SKM-1 treated with dmso at 0.1 percent for 144 hours (cell line): ENCODE measurements at regions not wholly inside any gene's neighbourhood (a gene's known extent, or its start where the extent isn't known, plus 50 kb on each side); places are given as distances from the start of the nearest gene placed in this dataset.
A peak's percentile ranks its signal among the peaks of the same experiment; 100 is the strongest.

Experiments
- DNase-seq: peaks from one replicate; lab custom pipeline; 2025; ENCODE audit not compliant: unreplicated experiment; lab: John Stamatoyannopoulos, UW

DNA sequence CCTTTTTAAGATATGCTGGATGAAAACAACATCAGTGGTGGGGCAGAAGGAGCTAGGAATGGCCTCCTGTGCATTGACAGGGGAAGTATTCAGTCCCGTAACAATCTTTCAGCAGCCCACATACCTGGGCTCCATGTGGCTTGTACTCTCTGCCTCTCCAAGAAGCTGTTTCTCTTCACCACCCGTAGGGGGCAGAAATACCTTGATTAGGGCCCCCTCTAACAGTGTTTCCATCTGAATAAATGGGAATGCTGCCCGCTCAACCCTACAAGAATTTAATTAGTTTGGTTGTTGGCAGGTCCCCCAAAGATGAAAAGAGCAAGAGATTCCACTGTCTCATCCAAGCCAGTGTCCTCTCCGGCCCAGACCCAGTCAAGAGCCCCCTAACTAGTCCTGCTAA is 155.2 kb downstream of the SMIM20 start:
- DNase-seq, result peak; percentile 39

DNA sequence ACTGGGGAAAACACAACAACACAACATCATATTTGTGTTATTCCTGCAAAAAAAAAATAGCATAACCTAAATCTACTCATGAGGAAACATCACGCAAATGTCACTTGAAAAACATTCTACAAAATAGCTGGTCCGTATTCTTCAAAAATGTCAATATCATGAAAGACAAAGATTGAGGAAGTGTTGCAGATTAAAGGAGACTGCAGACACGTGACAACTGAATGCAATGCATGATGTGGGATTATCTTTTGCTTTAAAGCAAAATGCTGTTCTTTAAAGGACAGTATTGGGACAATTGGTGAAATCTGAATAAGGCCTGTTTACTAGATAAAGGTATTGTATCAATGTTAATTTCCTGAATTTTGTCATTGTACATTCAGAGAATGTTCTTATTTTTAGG is 157.7 kb downstream of the SMIM20 start:
- DNase-seq, result peak; percentile 27

- no peak for DNase-seq
Measured at GRCh38 chr4:26073886-26074560, 160.0 kb downstream of the SMIM20 start.

DNA sequence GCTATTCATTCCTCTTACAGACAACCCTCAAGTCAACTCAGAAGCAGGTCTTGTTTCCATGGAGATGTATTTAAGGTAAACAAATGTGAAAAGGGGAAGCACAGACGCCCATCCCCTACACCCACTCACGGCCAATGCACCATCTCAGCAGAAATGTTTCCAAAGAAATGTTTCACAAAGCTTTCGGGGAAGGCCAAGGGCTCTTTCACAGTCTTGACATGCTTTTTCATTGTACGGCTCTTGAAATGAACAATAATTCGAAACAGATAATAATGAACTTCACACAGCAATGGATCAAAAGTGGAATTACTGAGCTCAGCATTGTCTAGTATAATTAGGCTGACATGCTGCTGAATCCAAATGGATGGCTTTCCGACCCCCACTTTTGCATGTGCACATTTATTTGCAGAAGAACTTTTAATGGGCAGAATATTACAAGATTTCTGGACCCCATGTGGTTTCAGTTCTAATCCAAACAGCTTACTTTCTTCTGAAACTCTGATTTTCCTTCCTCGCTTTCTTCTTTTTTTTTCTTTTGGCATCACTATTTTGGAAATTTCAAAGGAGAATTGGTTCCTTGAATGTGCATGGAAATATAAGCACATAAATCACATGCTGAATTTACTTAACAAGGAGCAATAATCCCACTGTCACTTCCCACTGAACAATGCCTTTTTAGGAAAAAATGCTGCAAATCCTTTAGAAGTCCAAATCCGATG is 160.9 kb downstream of the SMIM20 start:
- peak; percentile 94 for DNase-seq

- peak; percentile 14 for DNase-seq
Measured at GRCh38 chr4:26075583-26075982, 161.6 kb downstream of the SMIM20 start.

- peak; percentile 97 for DNase-seq
Measured at GRCh38 chr4:26076000-26076587, 162.1 kb downstream of the SMIM20 start.

DNA sequence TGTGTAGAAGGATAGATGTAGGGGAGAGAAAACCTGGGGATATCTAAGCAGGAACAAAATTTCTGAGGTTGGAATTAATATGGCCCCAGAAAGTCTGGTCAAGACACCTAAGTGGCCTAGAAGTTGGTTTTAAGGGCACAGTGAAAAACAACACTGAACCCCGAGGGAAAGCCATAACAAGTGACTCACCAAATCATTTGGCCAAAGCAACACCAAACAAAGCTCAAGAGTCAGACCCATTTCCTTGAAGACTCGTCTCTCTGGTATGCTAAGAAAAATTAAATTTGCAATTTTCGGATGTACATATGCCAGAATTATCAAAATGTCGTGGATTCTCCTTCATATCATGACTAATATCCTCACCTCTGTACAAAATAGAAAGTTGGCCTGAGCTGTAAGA is 162.9 kb downstream of the SMIM20 start:
- no peak for DNase-seq

DNA sequence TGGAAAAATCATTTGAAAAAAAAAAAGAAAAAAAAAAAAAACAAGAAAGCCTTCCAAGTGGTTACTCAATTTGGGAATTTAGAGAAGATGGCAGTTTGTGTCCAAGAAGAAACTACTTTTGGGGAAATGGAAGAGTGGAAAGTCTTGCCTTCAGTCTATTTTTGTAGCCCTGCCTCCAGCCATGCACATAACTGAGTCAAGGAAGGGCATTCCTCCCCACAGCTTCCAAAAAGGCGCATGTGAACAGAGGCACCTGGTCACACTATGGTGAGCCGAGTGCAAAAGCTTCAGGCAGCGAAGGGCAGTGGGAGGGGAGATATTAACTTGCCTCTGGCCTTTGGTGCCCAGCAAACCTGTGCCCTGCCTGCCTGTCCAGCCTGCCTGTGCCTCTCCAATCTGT is 163.7 kb downstream of the SMIM20 start:
- DNase-seq, result no peak

DNA sequence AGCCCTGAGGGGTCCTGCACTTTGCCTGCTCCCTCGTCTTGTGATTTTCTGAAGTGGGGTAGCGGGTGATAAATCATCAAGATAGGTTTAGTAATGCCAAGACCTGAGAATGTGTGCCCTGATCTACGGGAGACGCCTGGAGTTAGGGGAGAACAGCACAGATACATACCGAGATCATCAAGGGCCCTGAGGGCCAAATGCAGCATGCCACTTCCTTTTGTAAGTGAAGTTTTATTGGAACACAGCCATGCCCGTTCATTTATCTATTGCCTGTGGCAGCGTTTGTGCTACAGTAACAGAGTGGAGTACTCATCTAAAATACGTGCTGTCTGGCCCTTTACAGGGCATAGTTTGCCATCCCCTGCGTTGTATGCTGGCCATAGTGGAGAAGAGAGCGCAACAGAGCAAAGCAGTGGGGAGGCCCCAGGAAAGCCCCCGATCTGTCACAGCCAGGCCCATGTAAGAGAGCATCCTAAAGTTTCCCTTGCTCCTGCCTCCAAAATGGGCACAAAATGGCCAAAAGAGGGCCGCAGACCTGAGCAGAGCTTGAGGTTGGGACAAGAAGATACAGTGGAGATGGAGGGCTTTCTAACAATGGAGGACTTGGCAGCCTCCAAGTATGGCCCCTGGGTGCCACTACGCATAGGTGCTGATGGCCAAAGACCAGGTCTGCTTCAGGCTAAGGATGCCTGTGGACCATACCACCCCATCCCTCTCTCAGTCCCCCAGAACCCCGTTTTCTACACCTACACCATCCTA is 167.0 kb downstream of the SMIM20 start:
- no peak for DNase-seq

GRCh38 chr4:26081795-26082498 is 167.9 kb downstream of the SMIM20 start:
- DNase-seq, result peak; percentile 38

DNA sequence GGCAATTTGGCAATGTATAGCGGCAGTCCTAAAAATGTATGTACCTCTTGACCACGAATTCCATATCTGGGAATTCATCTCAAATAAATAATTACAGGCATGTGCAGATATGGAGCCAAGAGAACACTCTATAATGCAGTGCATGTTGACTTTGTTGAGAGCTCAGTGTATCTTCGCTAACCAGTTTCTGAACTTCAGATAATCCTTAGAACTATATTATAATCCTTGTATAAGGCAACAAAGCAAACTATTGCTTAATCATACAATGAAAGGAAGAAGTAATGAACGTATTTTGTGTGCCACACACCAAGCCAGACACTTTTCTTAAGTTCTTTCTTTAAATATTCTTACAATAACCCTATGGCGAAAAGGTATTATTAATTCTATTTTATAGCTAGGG is 168.5 kb downstream of the SMIM20 start:
- no peak for DNase-seq

DNA sequence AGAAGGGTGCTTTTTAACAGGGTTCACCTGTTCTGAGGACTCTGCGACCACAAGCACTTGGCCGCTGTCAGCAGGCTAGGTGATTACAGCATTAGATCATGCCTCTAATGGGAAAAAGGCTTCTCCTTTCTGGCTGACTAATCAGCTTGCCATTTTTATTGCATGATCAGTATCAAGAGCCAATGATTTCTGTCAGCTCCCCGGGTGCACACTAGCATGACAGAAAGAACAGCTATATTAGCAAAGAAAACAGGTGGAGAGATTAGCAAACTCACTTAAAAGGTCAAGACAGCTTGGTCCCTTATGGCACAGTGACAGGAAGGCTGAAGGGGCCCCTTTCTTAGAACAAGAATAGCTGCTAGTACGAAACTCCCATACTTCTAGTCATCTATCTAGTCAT is 170.0 kb downstream of the SMIM20 start:
- no peak for DNase-seq

DNA sequence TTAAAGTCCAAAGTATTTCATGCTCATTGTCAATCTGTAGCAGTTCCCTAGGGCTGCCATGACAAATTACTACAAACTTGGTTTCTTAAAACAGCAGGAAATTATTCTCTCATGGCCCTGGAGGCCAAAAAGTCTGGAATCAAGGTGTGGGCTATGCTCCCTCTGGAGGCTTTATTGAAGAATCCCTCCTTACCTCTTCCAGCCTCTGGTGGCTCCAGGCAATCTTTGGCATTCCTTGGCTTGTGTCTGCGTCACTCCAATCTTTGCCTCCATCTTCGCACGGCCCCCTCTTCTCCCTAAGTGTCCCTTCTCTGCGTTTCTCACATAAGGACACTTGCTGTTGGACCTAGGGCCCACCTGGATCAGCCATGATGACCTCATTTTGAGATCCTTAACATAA is 170.4 kb downstream of the SMIM20 start:
- no peak for DNase-seq

GRCh38 chr4:26085551-26085950 is 171.5 kb downstream of the SMIM20 start:
- no peak for DNase-seq

GRCh38 chr4:26086621-26087441 is 172.8 kb downstream of the SMIM20 start:
- DNase-seq, result no peak

- peak; percentile 11 for DNase-seq
Measured at GRCh38 chr4:26088433-26088928, 174.5 kb downstream of the SMIM20 start.

DNA sequence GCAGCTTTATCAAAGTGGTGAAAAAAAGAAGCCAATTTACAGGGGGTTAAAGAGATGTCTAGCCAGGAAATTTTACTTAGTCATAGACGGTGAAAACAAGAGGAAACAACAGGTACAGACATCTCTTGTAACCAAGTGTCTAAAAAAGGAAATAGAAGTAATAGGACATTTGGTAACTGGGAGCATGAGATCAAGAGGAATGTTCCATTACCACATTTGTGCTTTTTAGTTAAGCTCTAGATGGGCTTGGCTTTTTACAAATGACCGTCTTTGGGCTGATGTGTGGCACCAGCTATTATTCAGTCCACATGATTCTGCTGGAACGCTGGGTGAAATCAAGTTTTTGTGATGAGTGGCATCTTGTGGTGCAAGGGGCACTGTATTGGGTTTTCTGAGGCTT is 179.5 kb downstream of the SMIM20 start:
- peak; percentile 18 for DNase-seq

DNA sequence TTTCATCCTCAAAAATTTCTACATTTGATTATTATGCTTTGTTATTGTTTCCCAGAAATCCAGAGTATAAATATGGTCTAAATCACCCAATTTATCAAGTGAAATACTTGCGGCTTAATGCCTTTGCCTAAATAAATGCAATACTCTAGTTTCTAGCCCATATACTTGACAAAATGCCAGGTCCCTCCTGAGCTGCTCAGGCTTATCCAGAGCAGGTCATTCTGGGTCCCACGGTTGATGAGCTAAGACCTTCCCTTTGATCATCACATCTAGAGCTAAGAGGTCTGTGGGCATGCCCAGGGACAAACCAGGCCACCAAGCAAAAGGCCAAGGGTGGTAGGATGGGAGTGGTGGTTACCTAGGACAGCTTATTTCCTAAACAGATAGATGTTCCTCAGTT is 180.1 kb downstream of the SMIM20 start:
- no peak for DNase-seq

- DNase-seq, result no peak
Measured at GRCh38 chr4:26094911-26095310, 180.9 kb downstream of the SMIM20 start.

DNA sequence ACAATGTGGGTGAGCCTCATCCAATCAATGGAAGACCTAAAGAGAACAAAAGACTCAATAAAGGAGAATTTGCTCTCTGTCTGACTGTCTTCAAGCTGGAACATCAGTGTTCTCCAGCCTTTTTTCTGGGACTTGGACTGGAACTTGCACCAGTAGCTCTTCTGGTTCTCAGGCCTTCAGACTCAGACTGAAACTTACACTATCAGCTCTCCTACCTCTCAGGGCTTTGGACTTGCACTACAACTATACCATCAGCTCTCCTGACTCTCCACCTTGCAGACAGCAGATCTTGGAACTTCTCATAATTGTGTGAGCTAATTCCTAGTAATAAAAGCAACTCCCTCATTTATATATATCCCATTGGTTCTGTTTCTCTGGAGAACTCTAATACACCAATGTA is 185.9 kb downstream of the SMIM20 start:
- DNase-seq, result no peak
